Nephron (organoid): ENCODE measurements at regions not wholly inside any gene's neighbourhood (a gene's known extent, or its start where the extent isn't known, plus 50 kb on each side); places are given as distances from the start of the nearest gene placed in this dataset.

ENCODE experiments used
- H3K27ac Mint-ChIP-seq, 3 experiments: 2 replicates each; pipeline ENCODE4 v1.8.0; 2020; ENCODE audit warnings: mixed read lengths in 3 of 3, mild to moderate bottlenecking in 2 of 3, moderate library complexity in 1 of 3
- H3K27me3 Mint-ChIP-seq: 2 replicates; pipeline ENCODE4 v1.8.0; 2021; ENCODE audit warnings: low read depth, mild to moderate bottlenecking, moderate library complexity, mixed read lengths
- H3K36me3 Mint-ChIP-seq: 2 replicates; pipeline ENCODE4 v1.8.0; 2020; ENCODE audit warnings: low read depth, mixed read lengths
- H3K4me1 Mint-ChIP-seq: 2 replicates; pipeline ENCODE4 v1.8.0; 2020; ENCODE audit warnings: mixed read lengths
- H3K4me3 Mint-ChIP-seq, 3 experiments: 2 replicates each; pipeline ENCODE4 v1.8.0; 2020; ENCODE audit warnings: mild to moderate bottlenecking in 3 of 3, mixed read lengths in 3 of 3, moderate library complexity in 2 of 3
- H3K9me3 Mint-ChIP-seq: 2 replicates; pipeline ENCODE4 v1.8.0; 2020; ENCODE audit warnings: mixed read lengths
- CTCF ChIP-seq, 3 experiments: fragments of 200-600 bp; sonication (generic); IDR thresholded peaks; one replicate each; pipeline ENCODE4 v1.5.0; 2021; ENCODE audit warnings: antibody characterized with exemption in 3 of 3; ENCODE audit not compliant: unreplicated experiment in 3 of 3

DNA sequence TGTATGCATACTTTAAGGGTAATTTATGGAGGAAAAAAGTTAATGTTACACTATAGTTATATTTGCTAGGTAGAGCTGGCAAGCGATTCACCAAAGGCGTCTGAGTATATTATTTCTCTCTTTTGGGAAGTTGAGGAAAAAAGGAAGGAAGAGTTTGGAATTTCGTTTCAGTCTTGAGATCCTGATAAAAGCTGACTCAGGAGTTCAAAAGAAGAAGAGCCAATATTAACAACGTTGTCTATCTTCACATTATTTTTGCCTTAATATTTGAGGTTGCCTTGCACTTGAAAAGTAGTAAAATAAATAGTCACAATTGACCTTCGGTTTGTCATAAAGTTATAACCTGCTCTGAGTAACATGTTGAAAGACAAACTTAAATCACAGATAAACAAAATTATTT lies 888.6 kb downstream of the KCNJ2 start:
- no peak for TF ChIP-seq CTCF (IDR thresholded peaks at IDR 0.05; ENCODE audit: unreplicated experiment in 3 of 3)
- Mint-ChIP-seq H3K9me3 (peaks cover 24% of the 10 kb centered on the region), H3K36me3 (peaks cover 13% of the 10 kb centered on the region), H3K27ac (peak overlapping the region in 1 of 3 experiments; percentile 65), H3K4me1 (peaks cover 3% of the 10 kb centered on the region), H3K27me3 (no peaks in the 10 kb centered on the region), H3K4me3 (no peak overlapping the region)

- H3K27me3 Mint-ChIP-seq: peaks cover 4% of the 10 kb centered on the region
- H3K4me1 Mint-ChIP-seq: peaks cover 22% of the 10 kb centered on the region
- H3K36me3 Mint-ChIP-seq: peaks cover 13% of the 10 kb centered on the region
- H3K4me3 Mint-ChIP-seq: no peak overlapping the region
- peak overlapping the region in 1 of 3 experiments; percentile 11 for H3K27ac Mint-ChIP-seq
- peaks cover 20% of the 10 kb centered on the region for H3K9me3 Mint-ChIP-seq
- TF ChIP-seq CTCF (IDR thresholded peaks at IDR 0.05; ENCODE audit: unreplicated experiment in 3 of 3): no peak
Observed at GRCh38 chr17:71063127-71063526, 893.8 kb downstream of the KCNJ2 start.

DNA sequence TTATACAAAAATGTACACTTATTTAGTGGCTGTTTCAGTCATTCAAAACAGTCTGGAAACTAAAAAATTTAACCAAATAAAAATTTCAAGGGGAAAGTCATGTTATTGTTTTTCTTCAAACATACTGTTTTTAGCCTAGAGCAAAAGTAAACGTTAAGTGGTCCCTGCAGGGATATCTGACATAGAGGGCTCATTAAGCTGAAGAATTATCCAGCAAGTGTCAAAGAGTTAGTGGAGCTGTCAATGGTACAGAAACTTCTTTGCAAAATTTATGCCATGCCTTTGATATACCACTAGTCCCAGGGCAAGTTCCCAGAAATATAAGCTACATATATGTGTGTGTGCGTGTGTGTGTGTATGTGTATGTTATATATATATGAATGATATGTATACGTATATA lies 894.2 kb downstream of the KCNJ2 start:
- Mint-ChIP-seq H3K27ac (peak overlapping the region in 1 of 3 experiments; percentile 11), H3K4me1 (peaks cover 25% of the 10 kb centered on the region), H3K4me3 (no peak overlapping the region), H3K9me3 (peaks cover 20% of the 10 kb centered on the region), H3K27me3 (peaks cover 4% of the 10 kb centered on the region), H3K36me3 (peaks cover 13% of the 10 kb centered on the region)
- no peak for TF ChIP-seq CTCF (IDR thresholded peaks at IDR 0.05; ENCODE audit: unreplicated experiment in 3 of 3)

DNA sequence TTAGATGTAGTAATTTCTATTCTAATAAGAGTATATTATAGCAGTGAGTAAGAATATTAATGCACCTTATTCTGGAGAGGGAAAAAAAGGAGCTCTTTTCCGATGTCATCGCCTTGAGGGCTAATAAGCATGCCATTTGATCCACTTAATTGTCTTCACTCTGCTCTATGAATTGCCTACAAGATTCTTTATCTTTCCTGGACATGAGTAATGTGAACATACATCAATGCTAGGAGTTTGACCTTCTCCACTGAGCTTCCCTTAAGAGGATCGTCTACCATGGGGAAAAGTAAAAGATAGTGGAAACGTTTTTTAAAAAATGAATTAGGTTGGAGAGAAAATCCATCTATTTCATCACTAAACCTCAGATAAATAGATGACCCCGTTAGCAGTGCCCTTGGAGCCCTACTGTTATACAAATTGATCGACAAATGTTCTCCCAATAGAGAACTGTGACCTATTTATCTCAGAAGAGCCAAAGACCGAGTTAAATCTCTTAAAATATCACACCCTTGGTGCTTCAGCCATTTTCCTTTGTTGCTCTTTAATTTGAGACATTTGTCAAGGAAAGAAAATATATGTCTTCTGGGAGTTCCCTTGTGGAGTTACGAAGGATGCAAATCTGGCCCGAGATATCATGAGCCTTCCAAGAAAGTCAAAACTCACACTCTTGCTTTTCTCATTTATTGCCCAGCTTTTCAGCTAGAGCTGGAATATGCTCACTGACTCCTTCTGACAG lies 898.5 kb downstream of the KCNJ2 start:
- H3K36me3 Mint-ChIP-seq: no peaks in the 10 kb centered on the region
- no peak overlapping the region for H3K27ac Mint-ChIP-seq
- H3K4me1 Mint-ChIP-seq: peaks cover 23% of the 10 kb centered on the region
- TF ChIP-seq CTCF (IDR thresholded peaks at IDR 0.05; ENCODE audit: unreplicated experiment in 3 of 3): no peak
- H3K27me3 Mint-ChIP-seq: peaks cover 12% of the 10 kb centered on the region
- H3K9me3 Mint-ChIP-seq: peaks cover under 1% of the 10 kb centered on the region
- H3K4me3 Mint-ChIP-seq: no peak overlapping the region

DNA sequence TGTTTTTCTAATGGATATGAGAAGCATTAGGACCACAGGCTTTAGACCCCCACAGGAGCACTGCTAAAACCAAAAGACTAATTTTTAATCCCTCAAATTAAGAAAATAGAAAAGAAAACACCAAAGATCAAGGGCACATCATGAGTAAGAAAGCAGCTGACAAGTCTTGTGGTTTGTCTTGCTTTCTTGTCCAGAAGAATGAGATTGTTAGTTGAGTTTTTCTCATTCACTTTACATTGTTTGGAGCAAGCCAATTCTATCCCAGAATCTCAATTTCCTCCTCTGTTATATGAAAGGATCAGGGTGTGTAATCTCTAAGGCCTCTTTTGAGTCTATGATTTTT lies 899.0 kb downstream of the KCNJ2 start:
- no peak overlapping the region for H3K27ac Mint-ChIP-seq
- no peaks in the 10 kb centered on the region for H3K36me3 Mint-ChIP-seq
- H3K27me3 Mint-ChIP-seq: peaks cover 12% of the 10 kb centered on the region
- H3K4me1 Mint-ChIP-seq: peaks cover 17% of the 10 kb centered on the region
- no peak overlapping the region for H3K4me3 Mint-ChIP-seq
- no peak for TF ChIP-seq CTCF (IDR thresholded peaks at IDR 0.05; ENCODE audit: unreplicated experiment in 3 of 3)
- H3K9me3 Mint-ChIP-seq: no peaks in the 10 kb centered on the region

DNA sequence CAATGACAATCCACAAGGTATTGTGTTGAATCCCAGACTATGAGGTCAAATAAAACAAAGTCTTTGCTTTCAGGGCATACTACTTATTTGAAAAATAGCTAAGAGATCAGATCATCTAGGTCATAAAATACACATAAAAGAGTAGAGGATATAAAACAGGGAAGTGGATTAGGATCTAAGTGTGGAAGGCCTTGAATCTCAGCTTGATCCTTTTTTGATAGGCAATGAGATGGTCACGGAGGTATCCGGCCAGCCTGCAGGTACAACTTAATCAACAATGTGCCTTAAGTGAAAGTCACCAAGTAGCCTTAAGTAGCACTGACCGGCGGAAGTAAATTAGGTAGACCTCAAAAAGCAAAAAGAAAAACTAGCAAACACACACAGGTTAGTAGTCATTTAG lies 901.7 kb downstream of the KCNJ2 start:
- peaks cover 10% of the 10 kb centered on the region for H3K4me1 Mint-ChIP-seq
- H3K27ac Mint-ChIP-seq: no peak overlapping the region
- no peaks in the 10 kb centered on the region for H3K36me3 Mint-ChIP-seq
- H3K27me3 Mint-ChIP-seq: peaks cover 11% of the 10 kb centered on the region
- no peaks in the 10 kb centered on the region for H3K9me3 Mint-ChIP-seq
- TF ChIP-seq CTCF (IDR thresholded peaks at IDR 0.05; ENCODE audit: unreplicated experiment in 3 of 3): no peak
- no peak overlapping the region for H3K4me3 Mint-ChIP-seq
